ENCODE measurements at regions not wholly inside any gene's neighbourhood (a gene's known extent, or its start where the extent isn't known, plus 50 kb on each side); places are given as distances from the start of the nearest gene placed in this dataset.

DNA sequence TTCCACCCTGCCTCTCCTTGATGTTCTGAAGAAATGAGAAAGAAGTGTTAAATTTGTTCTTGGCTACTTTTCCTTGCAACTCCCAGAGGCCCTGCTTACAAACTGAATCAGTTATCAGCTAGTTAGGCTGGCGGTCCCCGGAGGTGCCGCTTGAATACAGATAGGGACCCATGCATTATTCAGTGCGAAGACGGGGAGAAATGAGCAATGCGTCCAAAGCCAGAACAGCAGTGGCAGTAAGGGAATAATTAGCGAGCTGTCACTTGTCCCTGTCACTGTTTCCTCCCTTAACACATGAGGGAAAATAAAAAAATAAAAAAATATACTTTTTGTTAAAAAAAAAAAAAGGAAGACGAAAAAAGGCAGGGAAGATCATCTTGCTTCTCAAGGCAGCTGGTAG is 528.1 kb downstream of the MN1 start:
- Histone ChIP-seq H3K9me3 (no peaks in the 10 kb centered on the region), H3K27ac (no peak overlapping the region), H3K27me3 (peaks cover 37% of the 10 kb centered on the region), H3K4me1 (peaks cover 9% of the 10 kb centered on the region), H3K36me3 (no peaks in the 10 kb centered on the region), H3K4me3 (no peak overlapping the region)
- DNase-seq (ENCODE audit: low spot score in 2 of 2): no peak
- WGBS: 67% methylated on average over 8 of the region's 8 CpGs
- TF ChIP-seq EP300 (IDR thresholded peaks at IDR 0.05): no peak
- TF ChIP-seq, protein P1, sequence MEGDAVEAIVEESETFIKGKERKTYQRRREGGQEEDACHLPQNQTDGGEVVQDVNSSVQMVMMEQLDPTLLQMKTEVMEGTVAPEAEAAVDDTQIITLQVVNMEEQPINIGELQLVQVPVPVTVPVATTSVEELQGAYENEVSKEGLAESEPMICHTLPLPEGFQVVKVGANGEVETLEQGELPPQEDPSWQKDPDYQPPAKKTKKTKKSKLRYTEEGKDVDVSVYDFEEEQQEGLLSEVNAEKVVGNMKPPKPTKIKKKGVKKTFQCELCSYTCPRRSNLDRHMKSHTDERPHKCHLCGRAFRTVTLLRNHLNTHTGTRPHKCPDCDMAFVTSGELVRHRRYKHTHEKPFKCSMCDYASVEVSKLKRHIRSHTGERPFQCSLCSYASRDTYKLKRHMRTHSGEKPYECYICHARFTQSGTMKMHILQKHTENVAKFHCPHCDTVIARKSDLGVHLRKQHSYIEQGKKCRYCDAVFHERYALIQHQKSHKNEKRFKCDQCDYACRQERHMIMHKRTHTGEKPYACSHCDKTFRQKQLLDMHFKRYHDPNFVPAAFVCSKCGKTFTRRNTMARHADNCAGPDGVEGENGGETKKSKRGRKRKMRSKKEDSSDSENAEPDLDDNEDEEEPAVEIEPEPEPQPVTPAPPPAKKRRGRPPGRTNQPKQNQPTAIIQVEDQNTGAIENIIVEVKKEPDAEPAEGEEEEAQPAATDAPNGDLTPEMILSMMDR (IDR thresholded peaks at IDR 0.05): no peak
- no peak for TF ChIP-seq POLR2AphosphoS5 (IDR thresholded peaks at IDR 0.05)
- no peak for TF ChIP-seq POLR2A (IDR thresholded peaks at IDR 0.05)

DNA sequence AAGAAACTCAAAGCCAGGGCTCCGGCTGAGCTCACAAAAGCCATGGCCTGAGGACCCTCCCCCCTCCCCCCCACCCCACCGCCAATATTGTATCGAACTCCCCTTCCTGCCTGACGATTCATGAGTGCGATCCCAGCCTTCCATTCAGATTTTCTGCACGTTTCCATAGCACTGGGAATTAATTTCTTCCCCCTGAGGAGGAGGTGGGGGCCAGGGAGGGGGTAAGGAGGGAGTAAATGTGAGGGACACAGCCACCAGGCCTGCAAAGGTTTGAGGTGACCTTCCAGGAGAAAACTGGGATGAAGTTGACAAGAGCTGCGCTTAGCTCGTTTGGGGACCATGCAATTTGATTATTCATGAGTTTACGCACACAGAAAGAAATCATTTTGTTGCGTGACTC is 527.7 kb downstream of the MN1 start:
- Histone ChIP-seq H3K4me1 (peaks cover 13% of the 10 kb centered on the region), H3K27ac (no peak overlapping the region), H3K36me3 (no peaks in the 10 kb centered on the region), H3K4me3 (no peak overlapping the region), H3K27me3 (peaks cover 34% of the 10 kb centered on the region), H3K9me3 (no peaks in the 10 kb centered on the region)
- TF ChIP-seq POLR2A (IDR thresholded peaks at IDR 0.05) (no peak), POLR2AphosphoS5 (IDR thresholded peaks at IDR 0.05) (no peak), EP300 (IDR thresholded peaks at IDR 0.05) (no peak)
- TF ChIP-seq, protein P1 (IDR thresholded peaks at IDR 0.05): no peak
- WGBS: 59% methylated on average over 10 of the region's 10 CpGs
- no peak for DNase-seq (ENCODE audit: low spot score in 2 of 2)

DNA sequence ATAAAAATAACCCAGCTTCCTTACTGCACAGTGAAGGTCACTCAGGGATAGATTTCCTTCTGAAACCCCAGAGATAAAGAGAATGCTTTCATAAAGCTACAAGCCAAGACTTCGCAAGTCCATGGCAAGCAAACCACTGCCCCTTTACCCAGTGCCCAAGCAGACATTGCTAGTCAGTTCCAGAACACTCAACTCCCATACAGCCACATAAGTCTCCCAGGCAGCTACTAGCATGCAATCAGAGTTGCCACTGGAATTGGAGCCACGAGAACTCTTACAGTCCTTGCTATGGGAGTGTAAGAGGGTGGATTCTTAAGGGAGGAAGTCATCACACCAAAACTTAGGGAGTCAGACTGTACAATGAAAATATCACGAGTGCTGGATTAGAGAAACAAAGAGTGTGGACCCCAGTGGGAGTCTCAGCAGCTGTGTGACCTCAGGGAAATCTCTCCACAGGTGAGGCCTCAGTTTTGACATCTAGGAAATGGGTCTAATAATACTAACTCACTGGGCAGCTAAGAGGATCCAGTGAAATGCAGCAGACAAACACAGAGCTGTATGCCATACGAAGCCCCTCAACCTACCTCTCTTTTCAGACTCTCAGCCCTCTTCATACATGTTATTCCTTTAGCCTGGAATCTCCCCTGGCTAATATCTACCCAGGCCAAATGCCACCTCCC is 526.6 kb downstream of the MN1 start:
- Histone ChIP-seq H3K4me1 (peaks cover 16% of the 10 kb centered on the region), H3K27me3 (peaks cover 32% of the 10 kb centered on the region), H3K9me3 (no peaks in the 10 kb centered on the region), H3K4me3 (no peak overlapping the region), H3K36me3 (no peaks in the 10 kb centered on the region), H3K27ac (no peak overlapping the region)
- DNase-seq (ENCODE audit: low spot score in 2 of 2): no peak
- 73% methylated on average over 4 of the region's 4 CpGs for WGBS
- no peak for TF ChIP-seq POLR2AphosphoS5 (IDR thresholded peaks at IDR 0.05)
- no peak for TF ChIP-seq EP300 (IDR thresholded peaks at IDR 0.05)
- no peak for TF ChIP-seq POLR2A (IDR thresholded peaks at IDR 0.05)

DNA sequence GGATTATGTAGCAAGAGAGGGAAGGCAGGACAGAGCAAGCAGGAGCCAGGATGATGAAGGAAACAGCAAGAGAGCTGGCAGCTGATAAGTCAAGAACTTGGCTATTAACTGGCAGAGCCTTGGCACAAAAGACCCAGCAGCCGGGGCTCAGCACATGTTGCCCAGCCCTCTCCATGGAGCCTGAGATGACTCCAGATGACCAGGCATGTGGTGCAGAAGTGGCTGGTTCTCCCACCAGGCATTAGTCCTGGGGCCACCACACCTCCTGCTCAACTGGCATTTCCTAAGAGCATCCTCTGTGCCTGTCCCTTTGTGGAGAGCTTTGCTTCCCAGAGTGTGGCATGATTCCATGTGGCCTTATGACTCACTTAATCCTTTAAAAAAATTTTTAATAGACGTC is 522.6 kb downstream of the MN1 start:
- TF ChIP-seq POLR2AphosphoS5 (IDR thresholded peaks at IDR 0.05): no peak
- no peak for TF ChIP-seq EP300 (IDR thresholded peaks at IDR 0.05)
- no peak for TF ChIP-seq POLR2A (IDR thresholded peaks at IDR 0.05)
- TF ChIP-seq, protein P1 (IDR thresholded peaks at IDR 0.05): no peak
- no peaks in the 10 kb centered on the region for H3K36me3 ChIP-seq
- H3K4me1 ChIP-seq: peaks cover 9% of the 10 kb centered on the region
- H3K27ac ChIP-seq: no peak overlapping the region
- WGBS: 39% methylated on average over 2 of the region's 2 CpGs
- H3K9me3 ChIP-seq: no peaks in the 10 kb centered on the region
- DNase-seq (ENCODE audit: low spot score in 2 of 2): no peak
- H3K4me3 ChIP-seq: no peak overlapping the region
- peaks cover 12% of the 10 kb centered on the region for H3K27me3 ChIP-seq

DNA sequence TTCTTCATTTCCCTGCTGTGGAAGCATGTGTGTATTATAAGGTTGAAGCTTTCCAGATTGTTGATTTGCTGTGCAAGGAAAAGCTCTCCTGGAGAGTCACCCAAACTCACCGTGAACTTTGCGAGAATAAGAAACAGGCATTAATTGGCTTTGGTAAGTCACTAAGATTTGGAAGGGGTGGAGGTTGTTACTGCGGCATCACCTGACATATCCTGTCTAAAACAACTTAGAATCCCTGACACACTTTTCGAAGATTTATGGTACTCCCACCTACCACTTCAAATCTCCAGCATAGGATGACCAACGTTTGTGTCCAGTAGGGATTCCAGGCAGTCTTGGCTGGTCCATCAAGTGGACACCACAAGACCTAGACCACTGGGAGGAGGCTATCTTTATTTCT is 518.3 kb downstream of the MN1 start:
- H3K27ac ChIP-seq: no peak overlapping the region
- no peaks in the 10 kb centered on the region for H3K36me3 ChIP-seq
- peaks cover 8% of the 10 kb centered on the region for H3K4me1 ChIP-seq
- 92% methylated on average over 5 of the region's 5 CpGs for WGBS
- H3K9me3 ChIP-seq: no peaks in the 10 kb centered on the region
- peaks cover 7% of the 10 kb centered on the region for H3K27me3 ChIP-seq
- DNase-seq (ENCODE audit: low spot score in 2 of 2): no peak
- no peak overlapping the region for H3K4me3 ChIP-seq
- TF ChIP-seq, protein P1 (IDR thresholded peaks at IDR 0.05): no peak
- TF ChIP-seq EP300 (IDR thresholded peaks at IDR 0.05) (no peak), POLR2A (IDR thresholded peaks at IDR 0.05) (no peak), POLR2AphosphoS5 (IDR thresholded peaks at IDR 0.05) (no peak)

DNA sequence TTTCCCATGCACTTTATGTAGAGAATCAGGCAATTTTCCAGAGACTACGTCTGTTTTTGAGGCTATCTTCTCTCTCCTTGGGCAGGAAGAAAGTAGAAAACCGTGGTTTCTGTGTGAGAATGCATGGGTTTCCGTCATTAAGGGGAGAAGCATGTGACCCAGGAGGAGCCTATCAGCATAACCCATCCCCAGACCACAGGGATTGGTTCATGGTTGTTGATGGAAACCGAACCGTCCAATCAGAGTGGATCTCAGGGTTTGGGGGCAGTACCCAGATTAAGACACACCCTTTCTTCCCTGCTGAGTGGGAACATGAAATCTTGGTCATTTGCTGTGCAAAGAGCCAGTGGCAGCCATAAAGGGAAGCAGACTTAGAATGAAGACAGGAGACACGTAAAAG is 517.8 kb downstream of the MN1 start:
- Histone ChIP-seq H3K27me3 (peaks cover 7% of the 10 kb centered on the region), H3K9me3 (no peaks in the 10 kb centered on the region), H3K36me3 (no peaks in the 10 kb centered on the region), H3K4me1 (peaks cover 4% of the 10 kb centered on the region), H3K27ac (no peak overlapping the region), H3K4me3 (no peak overlapping the region)
- no peak for DNase-seq (ENCODE audit: low spot score in 2 of 2)
- TF ChIP-seq POLR2AphosphoS5 (IDR thresholded peaks at IDR 0.05): no peak
- TF ChIP-seq, protein P1 (IDR thresholded peaks at IDR 0.05): no peak
- TF ChIP-seq POLR2A (IDR thresholded peaks at IDR 0.05): no peak
- no peak for TF ChIP-seq EP300 (IDR thresholded peaks at IDR 0.05)
- WGBS: 93% methylated on average over 6 of the region's 6 CpGs

Data from suprapubic skin (tissue), 4 donors.